NCI-H524 (cell line): ENCODE measurements at regions not wholly inside any gene's neighbourhood (a gene's known extent, or its start where the extent isn't known, plus 50 kb on each side); places are given as distances from the start of the nearest gene placed in this dataset.

Experiments used
- DNase-seq, 2 experiments: peaks; one replicate each; lab custom pipeline; 2025; lab: John Stamatoyannopoulos, UW

- DNase-seq: no peak
These were observed 984.3 kb downstream of the REEP3 start for GRCh38 chr10:64505501-64505900.

DNA sequence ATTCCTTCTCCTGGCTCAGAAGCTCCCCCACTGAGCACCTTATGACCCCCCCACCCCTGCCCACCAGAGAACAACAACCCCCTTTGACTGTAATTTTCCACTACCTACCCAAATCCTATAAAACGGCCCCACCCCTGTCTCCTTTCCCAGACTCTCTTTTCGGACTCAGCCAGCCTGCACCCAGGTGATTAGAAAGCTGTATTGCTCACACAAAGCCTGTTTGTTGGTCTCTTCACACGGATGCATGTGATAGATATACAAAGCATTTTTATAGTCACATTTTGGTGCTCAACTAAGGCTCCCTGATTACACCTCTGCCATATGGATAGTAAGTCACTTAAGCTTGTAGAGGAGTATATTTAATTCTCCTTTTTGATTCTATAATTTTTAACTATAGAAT, 985.8 kb downstream of the REEP3 start:
- no peak for DNase-seq

- no peak for DNase-seq
These were observed 986.4 kb downstream of the REEP3 start for GRCh38 chr10:64507651-64508028.

- no peak for DNase-seq
These were observed 986.9 kb downstream of the REEP3 start for GRCh38 chr10:64508029-64508661.

GRCh38 chr10:64515970-64516699, 994.9 kb downstream of the REEP3 start:
- peak in 1 of 2 experiments; percentile 1 for DNase-seq

DNA sequence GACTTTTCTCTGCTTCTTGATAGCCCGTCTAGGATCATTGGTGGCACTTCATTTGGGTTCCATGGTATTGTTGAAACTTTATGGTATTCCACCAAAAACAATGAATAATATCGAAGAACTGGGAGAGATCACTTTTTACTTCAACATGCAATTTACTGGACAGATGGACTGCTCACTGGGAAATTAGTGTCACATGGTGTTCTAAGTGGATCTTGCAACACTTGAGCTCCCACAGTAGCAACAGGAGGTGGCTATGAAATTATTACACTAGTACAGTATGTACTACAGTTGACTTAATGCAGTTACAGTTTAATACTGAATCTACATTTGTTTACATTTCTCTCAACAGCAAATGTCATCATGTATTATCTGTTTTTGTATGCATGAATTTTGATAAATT, 997.3 kb downstream of the REEP3 start:
- peak; percentile 10 to 56 for DNase-seq

GRCh38 chr10:64519427-64519826, 998.2 kb downstream of the REEP3 start:
- DNase-seq: no peak

GRCh38 chr10:64519831-64520230, 998.6 kb downstream of the REEP3 start:
- DNase-seq: no peak

GRCh38 chr10:64523065-64523759, 1002.0 kb downstream of the REEP3 start:
- DNase-seq: peak; percentile 42 to 74

DNA sequence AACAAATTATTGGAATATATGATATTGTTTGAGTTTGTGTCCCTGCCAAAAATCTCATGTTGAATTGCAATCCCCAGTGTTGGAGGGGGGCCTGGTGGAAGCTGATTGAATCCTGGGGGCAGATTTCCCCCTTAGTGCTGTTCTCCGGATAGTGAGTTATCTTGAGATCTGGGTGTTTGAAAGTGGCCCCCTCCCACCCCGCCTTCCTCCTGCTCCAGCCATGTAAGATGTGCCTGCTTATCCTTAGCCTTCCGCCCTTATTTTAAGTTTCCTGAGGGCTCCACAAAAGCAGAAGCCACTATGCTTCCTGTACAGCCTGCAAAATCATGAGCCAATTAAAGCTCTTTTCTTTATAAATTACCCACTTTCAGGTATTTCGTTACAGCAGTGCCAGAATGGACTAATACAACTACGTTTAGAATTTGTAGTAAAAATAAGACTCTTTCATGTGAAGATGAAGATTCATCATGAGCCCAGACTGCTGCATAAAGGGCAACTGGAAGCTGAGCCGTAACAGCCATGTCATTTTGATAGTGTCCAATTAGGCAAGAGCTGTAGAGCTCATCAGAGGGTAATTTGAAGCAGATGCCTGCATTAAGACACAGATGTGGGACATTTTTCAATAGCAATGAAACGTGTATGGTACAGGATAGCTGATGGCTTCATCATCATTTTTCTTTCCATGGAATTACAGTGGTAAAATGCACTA, 1007.2 kb downstream of the REEP3 start:
- DNase-seq: peak in 1 of 2 experiments; percentile 66

- DNase-seq: peak; percentile 14 to 63
These were observed 1007.8 kb downstream of the REEP3 start for GRCh38 chr10:64529003-64529350.

GRCh38 chr10:64534616-64535015, 1013.4 kb downstream of the REEP3 start:
- DNase-seq: no peak

- no peak for DNase-seq
These were observed 1014.1 kb downstream of the REEP3 start for GRCh38 chr10:64535131-64535867.

GRCh38 chr10:64537112-64537511, 1015.9 kb downstream of the REEP3 start:
- DNase-seq: no peak

DNA sequence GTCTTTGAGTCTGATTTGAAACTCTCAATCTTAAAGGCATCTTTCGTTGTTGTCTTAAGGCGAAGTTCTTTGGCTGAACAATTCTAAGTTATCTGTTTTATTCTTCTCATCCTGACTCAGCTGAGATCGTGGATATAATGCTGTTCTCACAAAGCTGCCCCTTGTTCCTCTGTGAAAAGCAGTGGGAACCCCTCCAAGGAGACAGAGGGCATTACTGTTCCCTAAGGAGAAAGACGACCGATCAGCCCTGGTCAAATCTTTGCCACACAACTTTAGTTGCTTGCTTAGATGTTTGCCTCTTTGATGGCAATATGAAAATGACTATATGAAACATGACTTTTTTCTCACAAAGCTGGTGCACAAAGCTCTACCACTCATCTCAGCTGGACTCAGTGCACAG, 1016.7 kb downstream of the REEP3 start:
- no peak for DNase-seq

DNA sequence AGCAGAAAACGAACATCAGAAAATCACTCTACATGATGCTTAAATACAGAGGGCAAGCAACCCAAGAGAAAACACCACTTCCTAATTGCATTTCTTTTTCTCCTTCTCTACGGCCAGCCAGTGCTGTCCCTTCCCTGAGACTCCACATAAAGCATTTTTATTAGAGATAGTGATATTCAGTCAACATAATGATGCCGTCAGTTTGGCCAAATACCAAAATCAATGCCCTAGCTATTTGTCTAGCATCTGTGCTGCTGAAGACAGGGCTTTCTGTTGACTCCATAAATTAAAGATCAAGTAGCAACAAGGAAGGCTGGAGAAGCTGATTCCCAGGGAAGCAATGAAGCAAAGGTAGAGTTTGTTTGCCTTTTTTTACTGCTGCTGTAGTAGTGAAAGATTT, 1024.9 kb downstream of the REEP3 start:
- DNase-seq: no peak

DNA sequence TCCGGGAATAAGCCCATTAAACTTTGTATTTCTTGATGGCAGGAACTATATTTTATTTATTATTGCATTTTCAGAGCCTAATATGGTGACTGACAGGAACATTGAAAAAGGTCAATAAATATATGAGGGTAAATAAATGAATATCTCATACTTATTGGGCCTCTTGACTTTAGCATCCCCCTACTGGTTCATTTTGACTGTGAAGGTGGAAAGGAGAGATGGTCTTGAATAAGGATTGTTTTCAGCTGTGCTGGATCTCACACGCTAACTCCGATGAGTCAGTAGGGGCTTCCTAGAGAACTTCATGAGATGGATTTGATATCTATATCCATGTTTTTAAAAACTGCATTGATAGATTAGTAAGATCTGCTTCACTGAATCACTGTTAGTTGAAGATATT, 1026.0 kb downstream of the REEP3 start:
- no peak for DNase-seq

DNA sequence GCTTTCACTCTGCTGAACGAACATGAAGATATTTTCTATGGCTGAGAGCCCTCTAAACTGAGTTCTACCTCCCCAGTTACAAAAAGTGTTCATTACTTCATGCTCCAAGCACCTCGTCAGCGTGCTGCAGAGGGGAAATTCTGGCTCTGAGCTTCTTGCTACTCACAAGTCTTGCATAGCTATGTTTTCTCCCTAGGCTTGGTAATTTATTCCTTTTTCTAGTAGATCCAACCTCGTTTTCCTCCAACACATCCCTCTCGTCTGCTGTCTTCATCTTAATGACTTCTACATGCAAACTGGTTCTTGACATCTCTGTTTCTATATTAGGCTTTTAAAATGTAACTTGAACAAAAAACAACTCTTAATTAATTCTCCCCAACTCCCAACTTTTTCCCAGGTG, 1034.5 kb downstream of the REEP3 start:
- no peak for DNase-seq

GRCh38 chr10:64558094-64558835, 1037.1 kb downstream of the REEP3 start:
- no peak for DNase-seq

DNA sequence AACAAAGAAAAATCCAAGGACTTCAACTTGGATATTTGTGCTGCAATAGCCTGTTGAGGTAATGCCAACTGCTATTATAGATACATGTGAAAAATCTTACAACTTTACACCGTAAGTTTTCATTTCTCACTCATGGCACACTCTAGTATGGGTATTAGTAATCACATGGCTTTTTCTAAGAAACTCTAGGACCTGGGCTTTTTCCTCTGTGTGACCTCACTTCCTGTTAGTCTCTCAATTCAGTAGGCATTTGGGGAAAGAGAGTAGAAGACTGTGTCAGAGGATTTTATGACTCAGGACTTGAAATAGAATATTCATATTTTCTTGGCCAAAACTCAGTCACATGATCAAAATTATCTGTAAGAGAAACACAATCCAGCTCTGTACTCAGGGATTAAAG, 1049.9 kb downstream of the REEP3 start:
- DNase-seq: no peak

- no peak for DNase-seq
These were observed 1052.6 kb downstream of the REEP3 start for GRCh38 chr10:64573623-64574325.
